ENCODE measurements at regions not wholly inside any gene's neighbourhood (a gene's known extent, or its start where the extent isn't known, plus 50 kb on each side); places are given as distances from the start of the nearest gene placed in this dataset.

DNA sequence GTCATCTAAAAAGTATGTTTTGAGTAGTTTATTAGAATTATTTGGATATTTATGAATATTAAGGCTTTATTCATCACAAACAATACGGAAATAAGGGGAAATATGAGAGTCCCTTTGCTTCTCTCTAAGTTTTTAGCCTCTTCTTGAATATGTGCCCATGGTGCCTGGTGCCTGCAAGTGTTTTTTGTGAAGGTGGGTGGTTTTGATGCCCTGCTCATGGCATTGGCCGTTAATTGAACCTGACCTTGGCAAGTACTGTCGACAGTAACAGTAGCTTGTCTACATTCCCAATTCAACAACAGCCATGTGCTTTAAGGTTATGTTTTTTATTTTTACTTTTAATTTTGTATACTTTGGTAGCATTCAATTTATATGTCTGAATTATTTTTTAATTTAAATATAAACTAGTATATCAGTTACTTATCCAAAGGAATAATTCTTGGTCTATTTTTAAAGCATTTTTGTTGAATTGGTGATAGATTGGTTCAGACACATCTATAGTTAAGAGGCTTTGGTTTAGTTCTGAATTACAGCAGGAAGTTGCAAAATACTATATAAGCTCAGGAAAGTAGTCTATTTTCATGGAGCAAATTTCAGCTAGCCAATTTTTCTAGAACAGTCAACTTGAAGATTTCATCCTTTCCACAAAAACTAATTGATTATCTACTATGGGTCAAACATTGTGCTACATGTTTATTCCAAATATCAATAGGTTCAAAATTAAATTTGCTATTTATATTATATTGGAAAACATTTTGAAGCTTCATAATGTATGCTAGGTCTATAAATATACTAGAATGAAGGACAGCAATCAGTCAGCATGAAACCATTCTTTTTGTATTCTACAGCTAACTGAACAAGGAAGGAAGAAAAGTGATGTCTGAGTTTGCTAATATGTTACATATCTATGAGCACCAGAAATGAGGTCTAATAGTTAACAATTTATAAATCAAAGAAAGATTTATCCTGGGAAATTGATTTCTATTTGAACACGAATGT is 184.4 kb downstream of the MRPL39 start:
- no peak for DNase-seq (ENCODE audit: low spot score)

DNA sequence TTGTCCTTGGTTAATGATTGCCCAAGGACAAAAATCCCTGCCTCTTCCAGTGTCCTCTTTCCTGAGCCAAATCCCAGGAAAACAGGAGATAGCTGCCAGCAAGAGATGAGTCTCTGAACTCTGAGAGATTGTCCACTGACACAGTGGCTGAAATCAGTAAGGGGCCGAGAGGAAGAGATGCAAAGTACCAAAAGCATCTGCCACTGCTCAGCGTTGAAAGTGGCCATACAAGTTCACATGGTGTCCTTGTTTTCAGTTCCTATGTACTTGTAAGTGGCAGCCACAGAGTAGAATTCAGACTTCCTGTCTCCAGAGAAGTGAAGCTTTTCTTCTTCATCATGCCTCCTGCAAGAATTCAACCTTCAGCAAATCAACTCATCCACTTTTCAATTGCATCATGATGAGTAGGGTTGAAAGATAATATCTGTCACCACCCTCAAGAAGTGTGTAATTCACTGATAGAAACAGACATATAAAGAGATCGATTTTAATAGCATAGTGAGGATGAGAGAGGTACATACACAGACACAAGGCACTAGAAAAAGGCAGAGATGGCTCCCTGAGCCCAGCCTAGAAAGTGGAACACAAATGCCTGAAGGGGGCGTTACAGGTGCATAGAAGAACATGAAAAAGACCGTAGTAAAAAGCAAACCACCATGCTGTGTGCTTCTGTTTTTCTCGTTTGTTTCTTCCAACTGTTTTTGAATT is 185.8 kb downstream of the MRPL39 start:
- no peak for DNase-seq (ENCODE audit: low spot score)

GRCh38 chr21:25420831-25421230 is 186.4 kb downstream of the MRPL39 start:
- no peak for DNase-seq (ENCODE audit: low spot score)

- no peak for DNase-seq (ENCODE audit: low spot score)
These were observed 190.6 kb downstream of the MRPL39 start for GRCh38 chr21:25416669-25417068.

DNA sequence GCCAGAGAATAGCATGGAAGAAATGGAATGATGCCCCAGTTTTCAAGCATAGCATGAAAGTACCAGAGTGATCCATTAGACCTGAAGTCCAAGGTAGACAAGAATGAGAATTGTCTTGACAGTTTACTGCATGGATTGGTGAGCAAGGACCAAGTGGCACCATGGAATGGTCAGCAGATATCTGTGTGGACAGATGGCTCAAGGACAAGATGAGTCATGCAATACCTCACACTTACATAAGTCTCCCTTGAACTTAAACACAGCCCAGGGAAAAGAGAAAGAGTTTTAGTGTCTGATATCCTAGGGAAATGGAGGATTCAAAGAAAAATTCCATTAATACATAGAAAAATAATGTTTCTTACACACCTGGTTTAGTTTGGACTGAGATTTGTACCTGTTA is 195.2 kb downstream of the MRPL39 start:
- DNase-seq (ENCODE audit: low spot score): no peak

GRCh38 chr21:25409978-25410377 is 197.3 kb downstream of the MRPL39 start:
- no peak for DNase-seq (ENCODE audit: low spot score)

- DNase-seq (ENCODE audit: low spot score): no peak
These were observed 198.6 kb downstream of the MRPL39 start for GRCh38 chr21:25408666-25409065.

GRCh38 chr21:25406887-25407579 is 200.2 kb downstream of the MRPL39 start:
- DNase-seq (ENCODE audit: low spot score): no peak

- DNase-seq (ENCODE audit: low spot score): no peak
These were observed 201.3 kb downstream of the MRPL39 start for GRCh38 chr21:25405984-25406383.

DNA sequence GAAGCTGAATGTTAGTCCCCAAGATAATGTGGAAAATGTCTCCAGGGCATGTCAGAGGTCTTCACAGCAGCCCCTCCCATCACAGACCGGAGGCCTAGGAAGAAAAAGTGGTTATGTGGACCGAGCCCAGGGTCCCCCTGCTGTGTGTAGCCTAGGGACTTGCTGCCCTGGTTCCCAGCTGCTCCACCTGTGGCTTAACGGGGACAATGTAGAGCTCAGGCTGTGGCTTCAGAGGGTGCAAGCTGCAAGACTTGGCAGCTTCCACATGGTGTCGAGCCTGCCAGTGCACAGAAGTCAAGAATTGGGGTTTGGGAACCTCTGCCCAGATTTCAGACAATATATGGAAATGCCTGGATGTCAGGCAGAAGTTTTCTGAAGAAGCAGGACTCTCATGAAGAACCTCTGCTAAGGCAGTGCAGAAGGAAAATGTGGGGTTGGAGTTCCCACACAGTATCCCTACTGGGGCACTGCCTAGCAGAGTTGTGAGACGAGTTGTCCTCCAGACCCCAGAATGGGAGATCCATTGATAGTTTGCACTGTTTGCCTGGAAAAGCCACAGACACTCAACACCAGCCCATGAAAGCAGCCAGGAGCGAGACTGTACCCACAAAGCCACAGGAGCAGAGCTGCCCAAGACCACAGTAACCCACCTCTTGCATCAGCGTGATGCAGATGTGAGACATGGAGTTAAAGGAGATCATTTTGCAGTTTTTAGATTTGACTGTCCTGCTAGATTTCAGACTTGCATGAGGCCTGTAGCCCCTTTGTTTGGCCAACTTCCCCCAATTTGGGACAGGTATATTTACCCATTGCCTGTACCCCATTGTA is 204.9 kb downstream of the MRPL39 start:
- no peak for DNase-seq (ENCODE audit: low spot score)

DNA sequence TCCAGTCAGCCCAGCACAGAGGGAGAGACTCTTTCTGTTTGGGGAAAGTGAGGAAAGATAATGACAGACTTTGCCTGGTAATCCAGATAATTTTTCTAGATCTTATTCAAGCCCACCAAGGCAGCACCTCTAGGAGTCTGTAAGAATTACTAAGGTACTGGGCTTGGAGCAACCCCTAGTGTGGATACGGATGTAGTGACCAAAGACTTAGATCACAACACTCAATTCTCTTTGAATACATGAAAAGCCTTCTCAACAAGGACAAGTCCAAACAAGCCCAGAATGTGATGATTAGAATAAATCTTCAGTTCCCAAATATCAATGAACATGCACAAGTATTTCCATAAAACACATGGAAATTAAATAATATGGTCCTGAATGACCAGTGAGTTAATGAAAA is 206.9 kb downstream of the MRPL39 start:
- DNase-seq (ENCODE audit: low spot score): no peak

GRCh38 chr21:25398630-25399029 is 208.7 kb downstream of the MRPL39 start:
- no peak for DNase-seq (ENCODE audit: low spot score)

DNA sequence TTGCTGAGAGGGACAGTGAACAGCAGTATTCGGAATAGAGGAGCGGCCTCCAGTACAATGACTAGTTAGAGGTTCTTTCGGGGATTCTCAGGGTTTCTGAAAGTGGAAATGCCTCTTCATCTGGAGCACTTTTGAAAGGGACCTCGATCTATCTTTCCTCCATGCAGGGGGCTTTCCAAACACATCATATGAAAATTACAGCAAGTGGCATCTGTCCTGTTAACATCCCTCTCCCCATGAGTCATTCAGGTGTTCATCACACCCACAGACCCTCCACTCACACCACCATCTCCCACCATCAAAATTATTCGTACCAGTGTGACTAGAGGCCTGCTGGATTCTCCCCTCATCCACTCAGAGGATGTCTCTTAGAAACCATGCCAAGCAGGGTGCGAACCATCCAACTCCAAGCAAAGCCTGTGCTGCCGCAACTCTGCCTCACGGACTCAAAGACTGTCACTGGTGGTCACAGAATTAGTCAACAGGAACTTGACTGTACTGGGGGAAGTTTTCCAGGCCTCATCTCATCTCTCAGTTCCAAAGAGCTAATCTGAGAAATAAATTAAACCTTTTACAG is 211.1 kb downstream of the MRPL39 start:
- DNase-seq (ENCODE audit: low spot score): no peak

- no peak for DNase-seq (ENCODE audit: low spot score)
These were observed 215.5 kb downstream of the MRPL39 start for GRCh38 chr21:25391777-25392176.

GRCh38 chr21:25390701-25391100 is 216.6 kb downstream of the MRPL39 start:
- DNase-seq (ENCODE audit: low spot score): no peak

DNA sequence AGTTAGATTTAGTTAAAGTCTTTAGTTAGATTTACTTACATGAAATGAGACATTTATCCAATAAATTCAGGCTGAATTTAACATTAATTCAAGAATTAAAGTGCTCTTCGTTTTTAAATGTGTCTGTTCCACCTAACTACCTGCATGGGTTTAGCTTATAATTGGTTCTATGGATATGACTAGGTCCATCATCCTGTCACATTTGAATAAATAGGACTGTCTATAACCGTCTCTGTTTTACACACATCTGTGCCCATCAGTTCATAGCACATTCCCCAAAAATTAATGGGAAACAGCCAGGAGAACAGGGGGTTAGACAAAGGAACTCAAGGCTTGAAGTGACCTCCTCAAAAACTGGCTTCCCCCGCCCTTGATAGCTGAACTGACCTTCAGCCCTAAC is 219.6 kb downstream of the MRPL39 start:
- no peak for DNase-seq (ENCODE audit: low spot score)

DNA sequence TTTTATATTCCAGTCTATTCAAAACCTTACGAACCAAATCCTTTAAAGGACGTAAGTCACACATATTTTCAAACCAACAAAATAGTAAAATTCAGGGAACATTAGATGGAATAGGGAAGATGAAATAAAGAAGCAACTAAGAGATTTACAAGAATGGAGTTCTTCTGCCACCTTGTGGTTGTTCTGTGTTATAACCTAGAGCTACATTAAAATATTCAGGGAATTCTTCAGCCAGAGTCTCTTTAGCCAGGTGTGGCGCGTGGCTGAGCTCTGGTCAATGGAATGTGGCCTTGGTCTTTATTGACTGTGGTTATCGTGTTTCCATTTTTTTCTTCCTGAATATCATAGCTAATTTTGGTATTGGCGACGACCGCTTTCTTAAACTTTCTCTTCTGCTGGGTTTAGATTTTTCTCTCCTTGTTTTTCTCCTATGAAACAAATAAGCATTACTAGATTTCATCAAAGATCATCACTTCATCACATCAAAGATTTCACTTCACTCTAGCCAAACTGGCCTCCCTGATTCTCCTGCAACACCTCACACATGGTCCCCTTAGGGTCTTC is 221.3 kb downstream of the MRPL39 start:
- DNase-seq (ENCODE audit: low spot score): no peak

DNA sequence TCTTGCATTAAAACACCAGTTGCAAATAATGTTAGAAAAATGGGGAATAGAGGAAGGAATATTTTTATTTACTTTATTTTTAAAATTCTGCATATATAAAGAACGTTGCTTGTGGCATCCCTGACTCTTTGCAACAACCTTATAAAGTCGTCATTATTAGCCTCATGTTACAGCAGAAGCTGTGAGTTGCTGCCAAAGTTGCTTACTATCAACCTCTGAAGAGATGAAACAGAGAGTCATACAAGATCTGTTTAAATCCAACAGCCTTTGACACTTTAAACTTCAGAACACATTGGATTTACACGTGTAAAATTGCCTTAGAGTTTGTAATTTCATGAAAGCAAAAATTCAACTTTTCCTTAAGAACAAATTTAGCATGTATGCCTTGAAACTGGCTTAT is 221.9 kb downstream of the MRPL39 start:
- no peak for DNase-seq (ENCODE audit: low spot score)

GRCh38 chr21:25384782-25385181 is 222.5 kb downstream of the MRPL39 start:
- no peak for DNase-seq (ENCODE audit: low spot score)

GRCh38 chr21:25383545-25383944 is 223.7 kb downstream of the MRPL39 start:
- DNase-seq (ENCODE audit: low spot score): no peak

GRCh38 chr21:25381936-25382452 is 225.3 kb downstream of the MRPL39 start:
- no peak for DNase-seq (ENCODE audit: low spot score)
